Stimulated activated CD8-positive, alpha-beta memory T cell treated with anti-CD3 and anti-CD28 coated beads, Interleukin-12 subunit alpha, Interleukin-12 subunit beta, amount 100 ng/mL, for 1 hour (primary cell): ENCODE measurements at regions not wholly inside any gene's neighbourhood (a gene's known extent, or its start where the extent isn't known, plus 50 kb on each side); places are given as distances from the start of the nearest gene placed in this dataset.
"Not testable (repeated sequence)": the region's sequence is repeated elsewhere in the genome, so short reads cannot be mapped to it uniquely, and the experiment has no call there.

Experiments used
- DNase-seq: peaks from one replicate; pipeline ENCODE4 v3.0.0-alpha.2; 2020; ENCODE audit warnings: low read depth

DNA sequence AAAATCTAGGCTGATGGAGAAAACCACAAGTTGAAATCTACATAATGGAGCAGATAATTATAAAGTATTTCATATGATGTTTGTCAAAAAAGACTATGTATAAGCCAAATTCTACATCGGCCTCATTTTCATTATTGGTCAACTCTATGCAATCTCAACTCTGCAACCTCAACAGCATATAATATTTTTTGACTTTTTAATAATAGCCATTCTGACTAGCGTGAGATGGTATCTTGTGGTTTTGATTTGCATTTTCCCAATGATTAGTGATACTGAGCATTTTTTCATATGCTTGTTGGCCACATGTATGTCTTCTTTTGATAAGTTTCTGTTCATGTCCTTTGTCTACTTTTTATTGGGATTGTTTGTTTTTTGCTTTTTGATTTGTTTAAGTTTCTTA, 496.1 kb upstream of the SLC39A10 start:
- DNase-seq = no peak

DNA sequence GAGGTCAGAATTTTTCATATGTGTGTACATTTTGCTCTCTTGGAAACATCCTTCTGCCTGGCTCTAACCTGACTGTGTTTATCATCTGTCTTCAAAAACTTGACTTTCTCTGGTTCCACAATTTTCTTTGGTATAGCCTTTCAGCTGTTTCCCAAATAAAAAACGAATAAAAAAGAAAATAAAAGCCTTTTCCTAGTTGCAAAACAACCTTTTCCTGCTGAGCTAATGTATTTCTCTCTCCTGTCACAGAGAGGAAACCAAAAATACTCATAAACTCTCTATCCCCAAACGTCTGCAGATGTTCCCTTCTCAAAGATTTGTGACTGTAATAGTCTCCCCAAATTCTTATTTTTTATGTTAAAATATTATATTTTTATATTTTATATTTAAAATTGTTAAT, 505.3 kb upstream of the SLC39A10 start:
- DNase-seq = no peak

DNA sequence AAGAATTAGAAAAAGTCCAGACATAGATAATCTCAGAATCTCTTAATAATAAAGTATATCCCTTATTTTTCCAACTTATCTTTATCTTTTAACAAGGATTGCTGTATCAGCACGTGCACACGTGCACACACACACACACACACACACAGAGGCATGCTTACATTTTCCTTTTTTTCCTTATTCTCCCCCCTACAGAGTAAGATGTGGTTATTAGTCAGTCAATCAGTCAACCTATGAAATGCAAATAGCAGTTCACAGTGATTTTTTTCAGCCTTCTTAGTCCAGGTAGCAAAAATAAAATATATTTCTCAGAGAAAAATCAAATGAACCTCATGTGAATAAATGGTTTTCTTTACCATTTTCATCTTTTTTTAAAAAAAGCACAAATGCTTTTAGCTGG, 506.2 kb upstream of the SLC39A10 start:
- DNase-seq = no peak

DNA sequence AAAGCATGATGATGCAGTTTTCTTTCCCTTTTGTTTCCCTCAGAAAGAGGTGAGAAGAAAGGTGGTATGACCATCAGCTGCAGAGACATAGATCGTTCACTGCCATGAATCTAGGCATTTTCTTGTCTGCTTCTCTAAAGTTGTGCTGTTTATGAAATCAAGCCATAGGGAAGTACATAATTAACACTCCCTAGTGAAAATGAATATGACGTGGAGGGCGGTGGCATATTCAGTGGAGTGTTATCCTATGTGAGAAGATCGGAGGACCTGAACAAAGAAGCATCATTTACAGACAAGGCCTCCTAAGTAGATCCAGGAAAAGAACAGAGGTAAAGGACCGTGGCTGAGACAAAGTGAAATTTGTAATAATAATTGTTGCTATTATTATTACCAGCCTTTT, 509.0 kb upstream of the SLC39A10 start:
- DNase-seq = no peak

DNA sequence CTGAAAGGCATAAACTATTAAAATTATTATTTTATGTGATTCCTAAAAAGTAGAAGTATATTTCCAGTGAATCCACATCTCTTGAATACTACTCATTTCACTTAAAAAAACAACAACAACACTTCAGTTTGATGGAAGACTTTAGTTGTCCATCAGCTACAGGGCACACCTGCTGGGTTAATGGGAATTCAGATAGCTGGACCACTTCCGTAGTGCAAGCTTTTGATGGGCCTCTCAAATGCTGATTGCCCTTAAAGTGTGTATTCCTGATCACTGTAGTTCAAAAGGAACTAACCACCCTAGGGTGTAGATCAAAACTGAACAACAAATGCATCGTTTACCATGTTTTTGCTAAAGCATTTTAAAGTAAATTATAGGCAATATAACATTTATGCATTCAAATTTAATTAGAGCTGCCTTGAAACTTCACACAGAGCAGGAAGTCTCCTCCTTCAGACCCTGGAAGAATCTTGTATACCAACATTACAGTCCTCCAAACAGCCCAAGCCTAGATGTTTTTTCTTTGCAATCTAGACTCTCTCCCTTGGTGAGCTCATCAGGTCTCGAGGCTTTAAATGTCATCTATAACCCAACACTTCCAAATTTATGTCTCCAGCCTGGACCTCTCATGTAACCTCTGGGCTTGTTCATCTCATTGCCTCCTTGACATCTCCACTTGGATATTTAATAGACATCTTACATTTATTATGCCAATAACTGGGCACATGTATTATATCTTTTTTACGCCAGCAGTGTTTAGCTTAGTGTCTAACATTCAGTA, 510.1 kb upstream of the SLC39A10 start:
- DNase-seq = no peak

DNA sequence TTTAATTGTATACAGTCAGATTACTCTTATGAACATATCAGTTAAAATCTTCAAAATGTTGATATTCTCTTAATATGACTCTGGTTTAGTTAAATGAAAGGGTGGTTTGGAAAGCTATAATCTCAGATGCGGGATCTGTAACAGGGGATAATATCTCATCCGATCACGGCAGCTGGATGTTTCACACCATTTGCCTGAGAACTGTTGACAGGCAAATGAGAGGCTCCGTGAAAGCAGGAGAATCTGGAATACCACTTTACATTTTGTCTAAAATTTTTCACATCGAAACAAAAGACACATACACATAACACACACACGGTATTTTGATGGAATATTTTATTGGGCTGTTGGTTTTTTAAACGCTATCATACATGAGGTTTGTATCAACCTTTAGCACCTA, 518.6 kb upstream of the SLC39A10 start:
- no peak for DNase-seq

DNA sequence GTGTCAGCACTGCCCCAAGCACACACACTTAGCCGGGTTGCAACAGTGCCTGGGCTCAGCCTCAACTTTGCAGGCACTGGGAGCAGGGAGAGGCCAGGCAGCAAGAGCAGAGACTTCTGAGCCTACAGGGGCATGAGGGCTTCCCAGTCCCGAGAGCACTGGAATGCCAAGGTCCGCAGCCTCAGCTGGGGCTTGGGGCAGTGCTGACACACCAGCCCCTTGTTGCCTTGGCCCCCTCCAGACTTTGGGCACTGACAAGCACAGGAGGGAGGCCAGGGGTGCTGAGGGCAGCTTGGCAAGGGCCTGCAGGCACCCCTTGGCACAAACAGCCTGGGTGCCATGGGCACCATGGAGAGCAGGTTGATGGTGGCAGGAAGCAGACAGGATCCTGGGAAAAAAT, 531.1 kb upstream of the SLC39A10 start:
- not testable (repeated sequence) for DNase-seq

DNA sequence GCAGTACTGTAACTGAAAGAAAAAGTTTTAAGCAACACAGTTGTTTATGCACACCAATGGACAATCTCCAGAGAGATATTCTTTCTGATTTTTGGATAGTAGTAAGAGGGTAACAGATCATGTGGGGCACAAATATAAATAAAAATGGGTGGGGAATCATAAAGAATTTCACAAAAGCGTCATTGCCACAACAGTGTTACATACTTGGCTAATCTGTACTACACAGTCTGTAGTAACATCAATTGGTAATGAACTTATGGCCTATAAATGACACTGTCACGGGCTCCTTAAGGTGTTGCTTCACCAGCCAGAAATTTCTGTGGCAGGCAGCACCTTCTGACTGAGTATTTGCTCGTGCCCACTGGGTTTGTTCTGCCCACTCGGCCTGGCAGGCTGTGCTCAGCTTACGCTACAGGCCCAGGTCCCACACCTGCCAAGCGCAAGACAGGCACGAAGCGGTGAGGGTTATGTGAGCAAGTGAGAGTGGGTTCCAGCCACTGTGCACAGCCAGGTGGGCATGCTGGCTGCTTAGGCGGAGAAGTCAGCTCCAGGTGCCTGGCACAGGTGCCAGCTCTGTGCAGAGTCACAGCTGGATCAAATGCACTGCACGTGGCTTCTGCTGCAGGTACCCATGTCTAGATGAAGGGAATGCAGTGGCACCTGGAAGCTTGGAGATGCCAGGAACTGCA, 532.5 kb upstream of the SLC39A10 start:
- no peak for DNase-seq

DNA sequence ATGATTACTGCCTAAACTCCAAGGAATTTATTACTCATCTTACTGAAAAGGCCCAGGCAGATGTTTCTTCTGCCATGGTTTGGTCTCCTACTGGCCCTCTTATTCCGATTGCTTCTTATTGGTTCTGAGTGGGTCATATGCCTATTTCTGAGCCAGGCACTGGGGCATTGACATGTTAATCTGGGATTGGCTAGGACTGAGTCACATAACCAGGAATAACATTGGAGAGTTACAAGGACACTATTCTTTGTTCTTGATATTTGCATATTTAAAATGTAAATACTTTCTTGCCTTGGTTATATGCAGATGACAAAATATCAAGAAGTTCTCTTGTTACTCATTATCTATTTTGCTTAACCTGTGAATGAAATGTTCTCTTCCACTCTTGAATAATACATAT, 534.4 kb upstream of the SLC39A10 start:
- DNase-seq = no peak

DNA sequence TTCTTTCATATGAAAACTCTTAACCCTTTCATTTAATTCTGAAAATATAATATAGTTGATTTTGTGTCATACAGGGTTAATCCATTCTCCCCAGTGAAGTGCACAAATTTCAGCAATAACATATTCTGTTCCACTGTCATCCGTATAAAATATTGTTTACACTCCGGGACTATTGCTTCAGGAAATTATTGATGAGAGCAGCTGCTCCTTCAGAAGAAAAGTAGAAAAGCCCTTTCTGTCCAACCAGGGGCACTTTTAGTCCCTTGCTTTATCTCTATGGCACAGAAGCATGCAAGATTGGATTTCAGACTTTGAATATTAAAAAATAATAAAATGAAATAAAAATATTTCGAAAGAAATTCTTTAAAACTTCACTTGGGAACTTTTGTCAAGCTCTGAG, 535.7 kb upstream of the SLC39A10 start:
- DNase-seq = no peak

DNA sequence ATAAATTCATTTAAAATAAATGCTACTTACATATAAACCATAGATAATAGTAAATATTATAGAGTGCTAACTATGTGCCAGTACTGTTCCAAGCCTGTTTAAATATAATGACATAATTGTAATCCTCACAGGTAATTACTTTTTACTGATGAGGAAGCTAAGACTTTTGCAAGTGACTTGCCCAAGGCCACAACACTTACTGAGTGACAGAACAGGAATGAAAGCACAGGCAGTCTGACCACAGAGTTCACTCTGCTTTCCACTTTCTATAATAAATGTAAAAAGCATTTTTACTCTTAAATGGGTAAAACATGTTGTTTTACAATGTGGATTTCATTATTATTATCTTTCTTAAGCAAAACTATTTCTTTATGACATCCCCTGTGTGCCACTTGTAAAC, 537.8 kb upstream of the SLC39A10 start:
- no peak for DNase-seq

DNA sequence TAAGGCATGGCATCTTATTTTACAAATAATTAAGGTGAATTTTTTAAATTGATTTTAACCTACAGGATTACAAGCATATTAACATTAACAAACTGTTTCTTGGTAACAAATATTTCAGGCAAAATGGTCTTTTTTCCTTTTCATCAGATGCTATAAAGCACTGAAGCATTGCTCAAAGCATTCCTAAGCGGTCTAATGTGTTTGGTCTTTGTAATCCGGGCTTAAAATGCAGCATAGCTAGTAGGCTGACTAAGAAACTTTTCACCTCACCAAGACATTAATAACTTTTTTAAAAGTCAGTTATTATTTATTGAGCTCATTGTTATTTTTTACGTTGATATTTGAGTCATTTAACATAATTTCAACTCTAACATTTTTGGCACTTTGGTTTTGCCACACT, 538.8 kb upstream of the SLC39A10 start:
- no peak for DNase-seq

DNA sequence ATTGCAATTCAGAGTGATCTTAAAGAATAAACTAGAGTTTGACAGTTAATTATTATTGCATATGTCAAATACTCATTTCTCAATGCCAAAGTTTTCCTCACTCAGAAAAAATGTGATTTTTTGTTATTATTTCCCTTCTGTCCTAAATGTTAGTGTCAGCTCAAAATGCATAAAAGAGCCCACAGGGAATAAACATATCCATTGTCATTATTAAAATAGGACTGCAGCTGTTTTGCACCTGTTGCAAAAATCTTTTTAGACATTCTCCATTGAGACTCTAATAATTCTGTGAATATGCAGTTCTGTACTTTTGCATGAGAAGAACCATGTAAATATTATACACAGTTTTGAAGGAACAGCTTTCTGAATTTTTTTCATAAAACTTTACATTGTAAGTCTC, 540.0 kb upstream of the SLC39A10 start:
- DNase-seq = no peak

DNA sequence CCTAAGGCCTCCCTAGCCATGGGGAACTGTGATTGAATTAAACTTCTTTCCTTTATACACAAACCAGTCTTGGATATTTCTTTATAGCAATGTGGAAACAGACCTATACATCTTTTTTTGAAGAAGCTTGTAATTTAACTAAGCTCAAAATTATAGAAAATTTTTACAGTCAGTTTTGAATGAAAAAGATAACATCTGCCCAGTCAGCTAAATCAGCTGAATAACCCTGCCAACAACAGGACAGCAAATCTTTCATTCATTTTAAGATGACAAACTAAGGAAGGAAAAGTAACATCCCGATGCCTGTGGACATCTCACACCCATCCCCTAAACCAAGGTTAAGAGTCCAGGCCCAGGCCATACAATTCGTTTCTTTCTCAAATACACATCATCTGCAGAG, 541.3 kb upstream of the SLC39A10 start:
- DNase-seq = no peak

DNA sequence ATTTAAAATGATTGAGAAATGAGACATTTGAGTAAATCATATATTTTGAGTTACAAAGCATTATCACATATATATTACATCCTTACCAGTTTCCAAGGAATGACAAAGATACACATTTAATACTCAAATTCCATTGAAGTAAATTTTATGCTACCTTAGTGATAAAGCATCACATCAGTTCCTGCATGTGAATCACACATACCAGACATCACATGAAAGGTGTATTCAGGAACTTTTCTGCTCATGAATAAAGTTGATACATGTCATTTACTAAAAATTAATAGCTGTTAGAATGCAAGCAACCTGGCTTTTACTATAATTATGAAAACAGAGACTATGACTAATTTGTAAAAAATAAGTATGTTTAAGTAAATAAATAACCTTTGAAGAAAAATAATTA, 548.8 kb upstream of the SLC39A10 start:
- DNase-seq = no peak

DNA sequence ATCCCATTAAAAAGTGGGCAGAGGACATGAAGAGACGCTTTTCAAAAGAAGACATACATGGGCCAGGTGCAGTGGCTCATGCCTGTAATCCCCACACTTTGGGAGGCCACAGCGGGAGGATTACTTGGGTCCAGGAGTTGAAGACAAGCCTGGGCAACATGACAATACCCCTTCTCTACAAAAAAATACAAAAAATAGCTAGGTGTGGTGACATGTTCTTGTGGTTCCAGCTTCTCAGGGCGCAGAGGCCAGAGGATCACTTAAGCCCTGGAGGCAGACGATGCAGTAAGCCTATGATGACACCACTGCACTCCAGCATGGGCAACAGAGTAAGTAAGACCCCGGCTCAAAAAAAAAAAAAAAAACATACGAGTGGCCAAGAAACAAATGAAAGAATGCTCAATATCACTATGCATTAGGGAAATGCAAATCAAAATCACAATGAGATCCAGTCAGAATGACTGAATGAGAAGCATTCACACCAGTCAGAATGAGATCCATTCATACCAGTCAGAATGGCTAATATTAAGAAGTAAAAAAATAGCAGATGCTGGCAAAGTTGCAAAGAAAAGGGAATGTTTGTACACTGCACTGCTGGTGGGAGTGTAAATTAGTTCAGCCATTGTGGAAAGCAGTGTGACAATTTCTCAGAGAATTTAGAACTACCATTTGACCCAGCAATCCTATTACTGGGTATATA, 550.2 kb upstream of the SLC39A10 start:
- DNase-seq = no peak

DNA sequence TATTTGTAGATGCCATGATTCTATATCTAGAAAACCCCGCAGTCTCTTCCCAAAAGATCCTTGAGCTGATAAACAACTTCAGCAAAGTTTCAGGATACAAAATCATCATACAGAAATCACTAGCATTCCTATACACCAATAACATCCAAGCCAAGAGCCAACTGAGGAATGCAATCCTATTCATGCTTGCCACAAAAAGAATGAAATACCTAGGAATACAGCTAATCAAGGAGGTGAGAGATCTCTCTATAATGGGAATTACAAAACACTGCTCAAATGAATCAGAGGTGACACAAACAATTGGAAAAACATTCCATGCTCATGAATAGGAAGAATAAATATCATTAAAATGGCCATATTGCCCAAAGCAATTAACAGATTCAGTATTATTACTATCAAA, 551.4 kb upstream of the SLC39A10 start:
- DNase-seq = no peak

DNA sequence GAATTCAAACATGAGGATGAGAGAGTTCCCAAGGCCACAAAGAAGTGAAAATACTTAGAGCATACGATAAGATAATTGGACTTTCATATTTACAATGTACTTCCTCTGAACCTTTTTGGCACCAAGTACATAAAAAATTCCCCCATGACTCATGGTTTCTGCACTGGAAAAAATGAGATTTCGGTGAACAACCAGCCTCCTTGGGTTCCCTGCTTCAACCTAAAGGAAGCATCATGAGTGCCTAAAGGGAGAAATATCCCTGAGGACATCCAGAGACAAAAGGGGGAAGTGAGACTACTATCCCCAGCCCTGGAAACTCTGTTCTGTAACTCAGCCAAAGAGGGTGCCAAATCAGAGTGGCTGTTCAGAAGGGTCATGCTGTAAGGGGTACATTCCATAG, 562.7 kb upstream of the SLC39A10 start:
- DNase-seq = no peak

DNA sequence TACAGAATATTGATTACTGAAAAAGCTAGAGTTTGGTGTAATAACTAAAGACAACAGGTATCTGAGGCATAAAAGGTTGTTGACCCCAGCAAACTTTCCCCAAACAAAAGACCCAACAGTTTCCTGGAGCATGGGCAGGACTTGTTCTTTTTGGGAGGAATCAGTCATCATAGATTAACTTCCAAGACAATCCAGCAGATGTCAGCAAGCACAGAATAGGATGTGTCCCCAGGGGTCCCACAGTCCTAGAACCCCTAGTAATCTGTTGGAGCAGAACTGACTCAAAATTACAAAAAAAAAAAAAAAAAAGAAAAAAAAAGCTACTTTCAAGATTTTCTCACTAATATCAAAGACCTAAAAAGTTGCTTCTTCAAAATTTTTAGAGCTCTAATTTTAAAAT, 564.7 kb upstream of the SLC39A10 start:
- no peak for DNase-seq

DNA sequence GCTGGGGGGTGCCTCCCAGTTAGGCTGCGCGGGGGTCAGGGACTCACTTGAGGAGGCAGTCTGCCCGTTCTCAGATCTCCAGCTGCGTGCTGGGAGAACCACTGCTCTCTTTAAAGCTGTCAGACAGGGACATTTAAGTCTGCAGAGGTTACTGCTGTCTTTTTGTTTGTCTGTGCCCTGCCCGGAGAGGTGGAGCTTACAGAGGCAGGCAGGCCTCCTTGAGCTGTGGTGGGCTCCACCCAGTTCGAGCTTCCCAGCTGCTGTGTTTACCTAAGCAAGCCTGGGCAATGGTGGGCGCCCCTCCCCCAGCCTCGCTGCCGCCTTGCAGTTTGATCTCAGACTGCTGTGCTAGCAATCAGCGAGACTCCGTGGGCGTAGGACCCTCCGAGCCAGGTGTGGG, 584.2 kb upstream of the SLC39A10 start:
- not testable (repeated sequence) for DNase-seq

DNA sequence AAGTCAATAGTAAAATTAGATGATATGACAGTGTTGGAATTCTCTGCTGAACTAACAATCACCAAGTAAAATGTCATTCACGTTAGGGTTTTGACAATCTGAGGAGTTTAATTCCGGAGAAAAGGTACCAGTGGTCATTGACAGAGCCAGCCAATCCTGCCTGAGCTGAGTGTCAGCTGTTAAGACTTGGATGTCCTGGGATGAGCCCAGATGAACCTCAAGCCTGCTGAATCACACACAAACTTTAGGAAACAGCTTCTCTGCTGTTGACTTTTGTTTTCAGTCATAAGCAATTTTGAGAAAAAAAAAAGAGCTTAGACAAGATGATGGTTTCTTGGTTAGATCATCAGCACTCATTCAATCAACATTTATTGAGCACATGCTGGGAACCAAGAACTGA, 600.0 kb upstream of the SLC39A10 start:
- no peak for DNase-seq

DNA sequence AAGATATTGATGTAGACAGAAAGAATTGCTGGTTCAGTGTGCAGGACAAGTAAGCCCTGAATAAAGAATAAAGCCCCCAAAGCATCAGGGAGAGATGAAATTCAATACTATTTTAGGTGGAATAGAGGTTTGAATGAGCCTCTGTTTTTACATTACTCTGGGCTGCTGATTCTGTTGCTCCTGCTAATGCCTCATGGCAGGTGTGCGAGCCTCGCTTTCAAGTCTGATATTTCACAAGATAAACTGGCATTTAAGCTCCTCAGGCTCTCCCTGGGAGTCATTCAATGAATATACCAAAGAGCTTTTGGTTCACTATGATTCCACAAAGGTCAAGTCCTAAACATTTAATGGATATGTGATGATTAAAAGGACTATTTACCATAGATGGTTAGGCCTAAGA, 601.0 kb upstream of the SLC39A10 start:
- no peak for DNase-seq

DNA sequence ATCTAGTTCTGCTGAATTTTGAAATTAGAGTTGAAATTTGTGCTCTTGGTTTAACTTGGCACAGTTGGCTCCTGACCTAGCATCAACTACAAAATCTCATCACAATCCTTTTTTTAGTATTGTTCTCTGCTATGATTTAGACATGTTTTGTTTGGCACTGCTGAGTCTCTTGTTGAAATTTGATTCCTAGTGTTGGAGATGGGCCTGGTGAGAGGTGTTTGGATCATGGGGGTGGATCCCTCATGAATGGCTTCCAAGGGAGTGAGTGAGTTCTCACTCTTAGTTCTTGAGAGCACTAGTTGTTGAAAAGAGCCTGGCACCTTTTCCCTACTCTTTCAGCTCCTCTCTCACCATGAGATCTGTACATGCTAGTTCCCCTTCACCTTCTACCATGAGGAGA, 605.6 kb upstream of the SLC39A10 start:
- no peak for DNase-seq
